ENCODE measurements at regions not wholly inside any gene's neighbourhood (a gene's known extent, or its start where the extent isn't known, plus 50 kb on each side); places are given as distances from the start of the nearest gene placed in this dataset.

DNA sequence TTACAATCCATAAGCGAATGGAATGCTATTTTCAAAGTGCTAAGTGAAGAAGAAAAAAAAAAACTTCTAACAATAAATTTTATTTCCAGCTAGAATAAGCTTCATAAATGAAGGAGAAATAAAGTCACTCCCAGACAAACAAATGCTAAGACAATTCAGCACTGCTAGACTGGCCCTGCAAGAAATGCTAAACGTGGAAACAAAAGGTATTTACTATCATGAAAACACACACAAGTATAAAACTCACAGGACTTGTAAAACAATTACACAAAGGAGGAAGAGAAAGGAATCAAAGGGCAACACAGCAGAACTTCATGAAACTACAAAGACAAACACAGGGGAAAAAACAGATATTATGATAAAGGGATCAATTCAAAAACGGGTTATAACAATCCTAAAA, 85.8 kb upstream of the NELL2 start:
- DNase-seq = no peak

- DNase-seq = no peak
These were observed 84.7 kb upstream of the NELL2 start for GRCh38 chr12:44960856-44961255.

DNA sequence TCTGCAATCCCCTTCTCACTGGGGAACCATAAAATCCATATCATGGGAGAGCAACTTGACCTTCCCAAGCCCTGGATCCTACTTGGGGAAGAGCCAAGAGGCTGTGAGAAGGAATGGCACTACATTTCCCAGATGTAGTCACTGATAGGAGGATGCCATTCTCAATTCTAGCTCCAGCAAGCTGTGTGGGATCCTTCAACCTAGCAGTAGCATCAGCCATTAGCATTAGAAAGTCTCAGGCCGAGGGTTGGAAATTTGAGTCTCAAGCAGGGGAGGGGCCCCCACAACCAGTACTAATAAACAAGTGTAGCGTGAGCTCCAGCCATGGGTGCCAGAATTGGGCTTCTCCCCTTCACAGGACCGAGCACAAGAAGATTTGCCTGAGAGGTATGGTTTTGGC, 84.3 kb upstream of the NELL2 start:
- no peak for DNase-seq

DNA sequence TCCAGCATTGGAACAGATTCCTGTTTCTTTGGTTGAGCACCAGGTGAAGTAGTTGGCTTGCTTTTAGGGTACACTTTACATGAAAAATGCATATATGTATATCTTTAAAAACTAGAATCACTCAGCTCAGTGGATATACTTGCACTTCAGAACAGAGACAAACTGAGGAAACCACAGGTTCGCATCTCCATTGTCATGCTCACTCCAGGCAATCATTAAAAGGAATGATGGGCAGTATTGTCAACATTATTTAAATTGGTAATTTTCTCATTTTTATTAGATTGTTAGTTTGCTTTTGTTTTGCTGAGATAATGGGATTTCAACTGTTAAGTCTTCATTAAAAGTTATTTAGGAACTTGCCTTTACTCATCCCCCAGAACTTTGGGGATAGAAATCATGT, 71.0 kb upstream of the NELL2 start:
- DNase-seq = no peak

DNA sequence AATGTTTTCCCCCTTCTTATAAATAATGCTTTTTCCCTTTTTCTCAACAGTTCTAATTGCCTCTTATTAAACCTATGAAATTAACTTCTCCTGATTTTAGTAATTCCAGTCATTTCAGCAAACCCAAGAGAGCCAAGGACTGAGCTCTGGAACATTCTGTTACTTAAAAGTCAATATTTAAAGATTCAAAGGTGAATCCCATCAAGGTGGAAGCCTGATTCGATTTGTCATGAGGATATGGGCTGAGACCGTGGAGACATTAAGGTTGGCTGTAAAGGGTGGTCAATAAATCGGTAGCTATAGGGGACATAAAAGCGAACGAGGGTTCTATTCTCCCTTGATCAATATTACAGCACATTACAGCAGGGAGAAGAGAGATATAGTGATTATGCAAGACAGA, 66.6 kb upstream of the NELL2 start:
- DNase-seq = no peak

- peak; percentile 98 to 99 for DNase-seq
These were observed 55.0 kb upstream of the NELL2 start for GRCh38 chr12:44930972-44931600.

- DNase-seq = no peak
These were observed 53.2 kb upstream of the NELL2 start for GRCh38 chr12:44929236-44929885.
